ENCODE measurements at regions not wholly inside any gene's neighbourhood (a gene's known extent, or its start where the extent isn't known, plus 50 kb on each side); places are given as distances from the start of the nearest gene placed in this dataset.

GRCh38 chr12:21073822-21074460 is 57.1 kb upstream of the SLCO1B1 start:
- TF ChIP-seq, protein P1, sequence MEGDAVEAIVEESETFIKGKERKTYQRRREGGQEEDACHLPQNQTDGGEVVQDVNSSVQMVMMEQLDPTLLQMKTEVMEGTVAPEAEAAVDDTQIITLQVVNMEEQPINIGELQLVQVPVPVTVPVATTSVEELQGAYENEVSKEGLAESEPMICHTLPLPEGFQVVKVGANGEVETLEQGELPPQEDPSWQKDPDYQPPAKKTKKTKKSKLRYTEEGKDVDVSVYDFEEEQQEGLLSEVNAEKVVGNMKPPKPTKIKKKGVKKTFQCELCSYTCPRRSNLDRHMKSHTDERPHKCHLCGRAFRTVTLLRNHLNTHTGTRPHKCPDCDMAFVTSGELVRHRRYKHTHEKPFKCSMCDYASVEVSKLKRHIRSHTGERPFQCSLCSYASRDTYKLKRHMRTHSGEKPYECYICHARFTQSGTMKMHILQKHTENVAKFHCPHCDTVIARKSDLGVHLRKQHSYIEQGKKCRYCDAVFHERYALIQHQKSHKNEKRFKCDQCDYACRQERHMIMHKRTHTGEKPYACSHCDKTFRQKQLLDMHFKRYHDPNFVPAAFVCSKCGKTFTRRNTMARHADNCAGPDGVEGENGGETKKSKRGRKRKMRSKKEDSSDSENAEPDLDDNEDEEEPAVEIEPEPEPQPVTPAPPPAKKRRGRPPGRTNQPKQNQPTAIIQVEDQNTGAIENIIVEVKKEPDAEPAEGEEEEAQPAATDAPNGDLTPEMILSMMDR (conservative IDR thresholded peaks at IDR 0.05; ENCODE audit: low read depth in 2 of 2): no peak
- TF ChIP-seq POLR2AphosphoS5 (IDR thresholded peaks at IDR 0.05; ENCODE audit: low read depth) (no peak), EZH2phosphoT487 (IDR thresholded peaks at IDR 0.05; ENCODE audit: unreplicated experiment) (no peak), JUNB (IDR thresholded peaks at IDR 0.05; ENCODE audit: unreplicated experiment) (no peak), EZH2 (IDR thresholded peaks at IDR 0.05; ENCODE audit: low read depth, unreplicated experiment) (no peak), CREB1 (CRISPR knock-in tag; IDR thresholded peaks at IDR 0.05; ENCODE audit: low read depth) (no peak)
- TF ChIP-seq, protein P2, sequence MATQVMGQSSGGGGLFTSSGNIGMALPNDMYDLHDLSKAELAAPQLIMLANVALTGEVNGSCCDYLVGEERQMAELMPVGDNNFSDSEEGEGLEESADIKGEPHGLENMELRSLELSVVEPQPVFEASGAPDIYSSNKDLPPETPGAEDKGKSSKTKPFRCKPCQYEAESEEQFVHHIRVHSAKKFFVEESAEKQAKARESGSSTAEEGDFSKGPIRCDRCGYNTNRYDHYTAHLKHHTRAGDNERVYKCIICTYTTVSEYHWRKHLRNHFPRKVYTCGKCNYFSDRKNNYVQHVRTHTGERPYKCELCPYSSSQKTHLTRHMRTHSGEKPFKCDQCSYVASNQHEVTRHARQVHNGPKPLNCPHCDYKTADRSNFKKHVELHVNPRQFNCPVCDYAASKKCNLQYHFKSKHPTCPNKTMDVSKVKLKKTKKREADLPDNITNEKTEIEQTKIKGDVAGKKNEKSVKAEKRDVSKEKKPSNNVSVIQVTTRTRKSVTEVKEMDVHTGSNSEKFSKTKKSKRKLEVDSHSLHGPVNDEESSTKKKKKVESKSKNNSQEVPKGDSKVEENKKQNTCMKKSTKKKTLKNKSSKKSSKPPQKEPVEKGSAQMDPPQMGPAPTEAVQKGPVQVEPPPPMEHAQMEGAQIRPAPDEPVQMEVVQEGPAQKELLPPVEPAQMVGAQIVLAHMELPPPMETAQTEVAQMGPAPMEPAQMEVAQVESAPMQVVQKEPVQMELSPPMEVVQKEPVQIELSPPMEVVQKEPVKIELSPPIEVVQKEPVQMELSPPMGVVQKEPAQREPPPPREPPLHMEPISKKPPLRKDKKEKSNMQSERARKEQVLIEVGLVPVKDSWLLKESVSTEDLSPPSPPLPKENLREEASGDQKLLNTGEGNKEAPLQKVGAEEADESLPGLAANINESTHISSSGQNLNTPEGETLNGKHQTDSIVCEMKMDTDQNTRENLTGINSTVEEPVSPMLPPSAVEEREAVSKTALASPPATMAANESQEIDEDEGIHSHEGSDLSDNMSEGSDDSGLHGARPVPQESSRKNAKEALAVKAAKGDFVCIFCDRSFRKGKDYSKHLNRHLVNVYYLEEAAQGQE (IDR thresholded peaks at IDR 0.05; ENCODE audit: unreplicated experiment): no peak

Data from GM23338 (cell line).